NCI-H446 (cell line): ENCODE measurements at regions not wholly inside any gene's neighbourhood (a gene's known extent, or its start where the extent isn't known, plus 50 kb on each side); places are given as distances from the start of the nearest gene placed in this dataset.
"Not testable (repeated sequence)": the region's sequence is repeated elsewhere in the genome, so short reads cannot be mapped to it uniquely, and the experiment has no call there.

Experiments used
- DNase-seq, 2 experiments: peaks; one replicate each; lab custom pipeline; 2025; lab: John Stamatoyannopoulos, UW

DNA sequence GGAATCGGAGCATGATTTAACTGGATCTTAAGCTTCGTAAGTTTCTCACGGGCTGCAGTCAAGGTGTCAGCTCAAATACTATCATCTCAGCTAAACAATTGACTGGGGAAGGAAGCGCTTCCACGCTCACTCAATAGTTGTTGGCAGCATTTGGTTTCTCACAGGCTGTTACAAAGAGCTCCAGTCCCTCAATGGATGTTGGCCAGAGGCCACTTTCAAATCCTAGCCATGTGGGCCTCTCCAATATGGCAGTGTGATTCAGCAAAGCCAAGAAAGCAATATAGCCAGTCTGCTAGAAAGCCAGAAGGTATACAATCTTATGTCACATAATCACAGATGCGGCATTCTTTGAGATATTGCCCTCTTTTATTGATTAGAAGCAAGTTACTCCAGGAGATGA is 98.3 kb upstream of the PHACTR1 start:
- DNase-seq, result peak; percentile 30 to 89

DNA sequence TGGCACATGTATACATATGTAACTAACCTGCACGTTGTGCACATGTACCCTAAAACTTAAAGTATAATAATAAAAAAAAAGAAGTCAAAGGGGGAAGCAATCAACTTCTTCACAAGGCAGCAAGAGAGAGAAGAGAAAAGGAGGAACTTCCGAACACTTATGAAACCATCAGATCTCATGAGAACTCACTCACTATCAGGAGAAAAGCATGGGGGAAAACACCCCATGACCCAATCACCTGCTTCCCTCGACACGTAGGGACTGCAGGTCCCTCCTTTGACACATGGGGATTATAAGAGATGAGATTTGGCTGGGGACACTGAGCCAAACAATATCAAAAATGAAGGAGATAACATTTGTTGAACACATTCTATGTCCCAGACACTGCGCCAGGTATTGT is 94.8 kb upstream of the PHACTR1 start:
- DNase-seq, result no peak

DNA sequence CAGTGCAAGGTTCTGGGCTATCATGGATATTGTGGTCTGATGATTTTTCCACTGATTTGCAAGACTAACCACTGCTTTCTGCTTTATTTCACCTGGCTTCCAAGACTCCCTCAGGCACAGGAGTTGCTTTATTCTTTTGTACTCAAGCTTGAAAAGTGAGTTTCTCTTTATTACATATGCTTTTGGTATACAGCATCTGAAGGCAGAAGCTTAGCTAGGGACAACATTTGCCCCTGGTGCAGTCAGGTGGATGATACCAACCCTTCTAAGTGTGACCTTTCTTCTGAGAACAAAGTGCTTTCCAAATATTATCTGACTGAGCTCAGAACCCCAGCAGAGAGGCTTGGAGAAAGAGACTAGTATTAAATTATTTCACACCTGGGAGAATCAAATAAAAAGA is 94.0 kb upstream of the PHACTR1 start:
- no peak for DNase-seq

DNA sequence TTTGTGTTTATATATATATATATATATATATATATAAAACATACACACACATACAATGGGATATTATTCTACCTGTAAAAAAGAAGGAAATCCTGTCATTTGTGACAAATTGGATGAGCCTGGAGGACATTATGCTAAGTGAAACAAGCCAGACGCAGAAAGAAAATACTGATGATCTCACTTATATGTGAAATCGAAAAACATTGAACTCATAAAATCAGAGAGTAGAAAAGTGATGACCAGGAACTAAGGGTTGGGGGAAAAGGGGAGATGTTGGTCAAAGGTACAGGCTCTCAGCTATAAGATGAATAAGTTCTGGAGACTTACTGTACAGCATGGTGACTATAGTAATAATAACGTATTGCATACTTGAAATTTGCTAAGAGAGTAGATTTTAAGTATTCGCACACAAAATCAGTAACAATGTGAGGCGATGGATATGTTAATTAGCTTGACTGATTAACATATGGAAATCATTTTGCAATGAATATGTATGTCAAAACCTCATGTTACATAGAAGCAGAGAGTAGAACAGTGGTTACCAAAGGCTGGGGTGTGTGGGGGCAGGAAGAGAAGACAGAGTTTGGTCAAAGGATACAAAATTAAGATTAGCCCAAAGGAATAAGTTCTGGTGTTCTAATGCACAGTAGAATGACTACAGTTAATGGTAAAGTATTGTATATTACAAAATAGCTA is 92.3 kb upstream of the PHACTR1 start:
- no peak for DNase-seq

DNA sequence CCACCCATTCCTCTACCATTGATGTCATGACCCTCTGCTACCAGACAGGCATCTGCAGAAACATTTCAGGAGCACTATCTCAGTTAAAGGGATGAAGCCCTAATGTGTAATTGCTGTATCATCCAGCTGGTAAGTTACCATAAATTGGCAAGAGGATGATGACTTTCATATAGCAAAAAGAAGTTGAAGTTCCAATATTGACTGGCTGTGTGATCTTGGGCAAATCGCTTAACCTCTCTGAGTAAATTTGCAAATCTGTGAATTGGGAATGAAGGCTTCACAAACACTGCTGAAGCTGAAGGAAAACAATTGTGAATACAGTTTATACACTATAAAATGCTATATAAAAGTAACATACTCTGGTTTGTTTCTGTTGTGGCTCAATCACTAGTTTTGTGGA is 89.5 kb upstream of the PHACTR1 start:
- DNase-seq, result no peak

DNA sequence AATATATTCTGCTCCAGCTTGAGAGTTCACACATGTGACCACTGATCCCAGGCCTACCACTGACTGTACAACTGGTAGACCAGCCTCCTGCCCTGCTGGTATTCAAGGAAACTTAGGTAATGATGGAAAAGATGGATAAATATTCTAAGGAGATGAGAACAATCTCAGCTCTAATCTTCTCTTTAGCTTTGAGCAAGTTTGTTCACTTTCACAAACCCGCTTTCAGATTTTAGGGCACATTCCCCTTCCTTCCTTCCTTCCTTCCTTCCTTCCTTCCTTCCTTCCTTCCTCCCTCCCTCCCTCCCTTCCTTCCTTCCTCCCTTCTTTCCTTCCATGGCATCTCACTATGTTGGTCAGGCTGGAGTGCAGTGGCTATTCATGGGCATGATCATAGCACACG is 88.2 kb upstream of the PHACTR1 start:
- no peak for DNase-seq

DNA sequence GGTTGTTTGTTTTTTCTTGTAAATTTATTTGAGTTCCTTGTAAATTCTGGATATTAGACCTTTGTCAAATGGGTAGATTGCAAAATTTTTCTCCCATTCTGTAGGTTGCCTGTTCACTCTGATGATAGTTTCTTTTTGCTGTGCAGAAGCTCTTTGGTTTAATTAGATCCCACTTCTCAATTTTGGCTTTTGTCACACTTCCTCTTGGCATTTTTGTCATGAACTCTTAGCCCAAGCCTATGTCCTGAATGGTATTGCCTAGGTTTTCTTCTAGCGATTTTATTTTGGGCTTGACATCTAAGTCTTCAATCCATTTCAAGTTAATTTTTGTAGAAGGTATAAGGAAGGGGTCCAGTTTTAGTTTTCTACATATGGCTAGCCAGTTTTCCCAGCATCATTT is 82.8 kb upstream of the PHACTR1 start:
- DNase-seq, result not testable (repeated sequence)

DNA sequence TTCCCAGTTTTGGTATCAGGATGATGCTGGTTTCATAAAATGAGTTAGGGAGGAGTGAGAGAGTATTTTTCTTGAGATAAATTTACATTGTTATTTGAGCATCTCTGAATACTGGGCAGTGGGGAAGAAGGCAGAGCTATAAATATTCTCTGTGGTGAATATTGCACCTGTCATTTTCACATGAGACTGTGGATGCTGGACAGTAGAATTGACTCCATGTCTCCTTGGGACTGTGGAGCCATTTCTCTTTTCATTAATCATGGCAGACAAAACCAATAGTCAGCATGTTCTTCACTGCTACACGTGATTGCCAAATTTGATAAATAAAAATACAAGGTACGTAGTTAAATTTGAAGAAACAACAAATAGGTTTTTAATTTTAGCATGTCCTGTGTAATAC is 81.2 kb upstream of the PHACTR1 start:
- no peak for DNase-seq

DNA sequence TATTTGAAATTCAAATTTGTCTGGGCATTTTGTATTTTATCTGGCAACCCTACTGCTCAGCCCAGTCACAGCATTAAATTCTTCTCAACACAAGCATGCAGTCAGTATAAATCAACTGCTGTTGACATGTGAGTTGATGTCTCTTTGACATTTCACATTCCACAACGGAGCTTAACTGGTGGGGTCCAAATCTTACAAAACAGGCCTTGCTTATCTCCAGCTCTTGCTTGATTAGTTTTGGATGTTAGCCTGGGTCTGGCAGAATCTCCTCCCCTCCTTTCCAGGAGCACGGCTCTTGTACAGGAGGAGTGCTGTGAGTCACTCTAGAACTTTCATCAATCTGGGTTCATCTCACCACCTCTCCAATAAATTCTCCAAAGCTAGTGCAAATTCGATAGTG is 80.8 kb upstream of the PHACTR1 start:
- DNase-seq, result no peak

DNA sequence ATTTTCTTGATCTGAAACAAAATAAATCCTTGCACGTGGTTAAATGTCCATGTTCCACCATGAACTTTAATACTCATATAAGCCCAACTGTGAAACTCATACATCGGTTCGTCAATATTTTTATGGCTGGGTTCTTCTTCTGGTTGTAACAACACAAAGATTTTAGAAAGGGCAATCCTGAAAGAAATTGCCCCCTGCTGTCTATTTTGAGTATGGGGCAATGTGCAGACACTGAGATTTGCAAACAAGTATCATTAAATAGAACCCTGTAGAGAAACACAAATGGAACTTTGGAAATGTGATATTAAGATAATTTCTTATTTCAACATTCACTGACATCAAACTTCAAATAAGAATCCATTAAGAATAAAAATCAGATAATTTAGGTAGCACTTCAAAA is 80.2 kb upstream of the PHACTR1 start:
- DNase-seq, result no peak

DNA sequence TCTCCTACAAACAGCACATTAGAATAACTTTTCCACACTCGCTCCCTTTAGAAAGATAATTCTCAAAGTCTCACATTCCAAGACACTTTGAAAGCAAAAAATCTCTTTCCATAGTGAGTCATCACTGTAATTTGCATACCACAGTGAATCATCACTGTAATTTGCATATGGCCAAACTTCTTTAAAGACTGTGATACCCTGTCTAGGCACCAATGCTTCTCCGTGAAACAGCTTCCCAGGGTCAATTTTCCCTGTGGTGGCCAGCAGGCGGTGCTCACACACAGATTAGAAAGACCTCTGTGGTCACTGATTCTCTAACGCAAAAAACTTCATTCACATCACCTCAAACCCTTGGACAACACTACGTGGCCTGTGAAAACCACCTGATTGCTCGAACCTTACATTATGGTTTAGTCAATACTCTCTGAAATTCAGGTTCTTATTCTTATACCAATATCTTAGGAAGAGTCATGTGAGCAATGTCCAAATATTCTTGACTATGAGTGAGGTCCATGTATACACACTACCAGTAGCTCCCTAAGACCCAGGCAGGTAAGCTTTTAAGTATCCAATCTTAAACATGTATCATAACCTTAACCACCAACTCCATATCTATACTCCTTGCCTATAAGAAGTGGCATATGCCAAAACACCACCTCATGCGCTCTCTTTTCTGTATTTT is 78.5 kb upstream of the PHACTR1 start:
- DNase-seq, result peak; percentile 15 to 65

DNA sequence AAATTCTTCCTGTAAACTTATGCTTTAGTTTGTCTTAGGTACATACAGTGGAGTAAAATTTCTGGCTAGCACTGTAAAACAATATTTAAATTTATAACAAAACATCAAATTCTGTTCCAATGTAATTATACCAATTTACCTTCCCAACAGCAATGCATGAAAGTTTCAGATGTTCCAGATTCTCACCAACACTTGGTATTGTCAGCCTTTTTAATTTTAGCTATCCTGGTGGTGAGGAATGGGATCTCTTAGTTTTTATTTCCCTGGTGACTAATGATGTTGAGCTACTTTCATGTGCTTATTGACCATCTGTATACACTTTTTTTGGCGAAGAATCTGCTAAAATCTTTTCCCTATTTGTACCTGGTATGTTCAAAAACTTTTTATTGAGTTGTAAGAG is 76.1 kb upstream of the PHACTR1 start:
- no peak for DNase-seq

DNA sequence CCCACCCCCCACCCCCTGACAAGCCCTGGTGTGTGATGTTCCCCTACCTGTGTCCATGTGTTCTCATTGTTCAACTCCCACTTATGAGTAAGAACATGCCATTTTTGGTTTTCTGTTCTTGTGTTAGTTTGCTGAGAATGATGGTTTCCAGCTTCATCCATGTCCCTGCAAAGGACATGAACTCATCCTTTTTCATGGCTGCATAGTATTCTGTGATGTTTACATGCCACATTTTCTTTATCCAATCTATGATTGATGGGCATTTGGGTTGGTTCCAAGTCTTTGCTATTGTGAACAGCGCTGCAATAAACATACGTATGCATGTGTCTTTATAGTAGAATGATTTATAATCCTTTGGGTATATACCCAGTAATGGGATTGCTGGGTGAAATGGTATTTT is 74.8 kb upstream of the PHACTR1 start:
- DNase-seq, result not testable (repeated sequence)

DNA sequence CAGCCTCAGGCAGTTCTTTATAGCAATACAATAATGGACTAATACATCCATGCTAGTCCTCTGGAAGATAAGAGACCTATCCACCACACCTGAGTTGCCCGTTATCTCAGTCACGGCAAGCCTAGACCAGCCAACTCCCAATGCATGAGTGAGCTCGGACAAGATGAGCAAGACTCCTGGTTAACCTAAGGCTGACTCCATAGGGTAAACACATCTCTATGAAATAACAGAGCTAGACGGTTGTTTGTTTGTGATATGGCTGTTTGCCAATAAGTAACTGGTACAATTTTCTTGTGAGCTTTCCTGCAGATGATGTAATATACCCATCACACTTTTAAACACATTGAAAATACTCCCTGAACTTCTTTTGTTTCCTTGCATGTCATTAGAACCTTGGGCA is 70.6 kb upstream of the PHACTR1 start:
- DNase-seq, result no peak

DNA sequence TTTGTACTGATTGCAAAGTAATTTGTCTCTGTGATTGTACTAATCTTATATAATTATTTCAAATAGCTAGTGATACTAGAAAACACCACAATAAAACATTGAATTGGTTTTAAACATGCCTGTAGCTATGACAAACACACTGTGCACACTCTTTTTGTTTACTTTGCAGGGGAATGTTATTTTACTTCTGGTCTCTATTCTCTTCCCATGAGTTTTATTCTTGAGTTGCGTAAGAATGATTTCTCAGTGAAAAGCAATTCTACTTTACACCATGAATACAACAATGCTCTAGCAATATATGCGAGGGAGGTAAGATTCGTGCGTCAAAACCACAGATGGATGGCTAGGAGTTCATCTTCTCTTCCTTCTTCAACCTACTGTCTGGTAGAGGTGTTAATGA is 68.4 kb upstream of the PHACTR1 start:
- DNase-seq, result no peak

DNA sequence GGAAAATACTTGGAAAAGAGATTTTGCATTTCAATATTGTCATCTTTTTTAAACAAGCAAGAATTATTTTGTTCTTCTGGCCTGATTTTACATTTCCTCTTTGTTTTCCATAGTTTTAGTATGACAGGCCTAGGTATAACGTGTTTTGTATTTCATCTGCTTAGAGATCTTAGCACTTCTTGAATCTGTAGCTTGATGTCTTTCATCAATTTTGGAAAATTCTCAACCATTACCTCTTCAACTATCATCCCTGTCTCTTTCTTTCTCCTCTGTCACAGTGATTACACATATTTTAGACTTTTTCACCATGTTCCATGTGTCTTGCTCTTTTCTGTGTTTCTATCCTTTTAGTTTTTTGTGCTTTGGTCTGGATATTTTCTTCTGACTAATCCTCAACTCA is 67.2 kb upstream of the PHACTR1 start:
- no peak for DNase-seq

DNA sequence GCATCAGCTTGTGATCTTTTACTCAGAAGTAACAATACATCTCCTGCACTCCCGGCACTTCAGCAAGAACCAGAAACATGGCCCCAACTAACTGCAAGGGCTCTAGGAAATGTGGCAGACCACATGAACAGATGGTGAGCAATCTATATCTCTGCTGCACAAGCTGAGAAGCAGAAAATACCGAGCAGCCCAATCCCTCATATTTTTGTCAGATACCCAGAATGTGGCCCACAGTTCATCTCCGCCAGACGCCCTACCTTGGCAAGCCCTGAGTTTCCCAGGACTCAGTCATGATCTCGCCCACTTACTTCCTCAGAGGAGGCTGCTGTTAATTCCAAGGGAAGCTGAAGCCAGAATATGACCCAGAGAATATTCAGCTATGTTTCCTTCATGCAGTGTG is 63.1 kb upstream of the PHACTR1 start:
- DNase-seq, result peak in 1 of 2 experiments; percentile 36

DNA sequence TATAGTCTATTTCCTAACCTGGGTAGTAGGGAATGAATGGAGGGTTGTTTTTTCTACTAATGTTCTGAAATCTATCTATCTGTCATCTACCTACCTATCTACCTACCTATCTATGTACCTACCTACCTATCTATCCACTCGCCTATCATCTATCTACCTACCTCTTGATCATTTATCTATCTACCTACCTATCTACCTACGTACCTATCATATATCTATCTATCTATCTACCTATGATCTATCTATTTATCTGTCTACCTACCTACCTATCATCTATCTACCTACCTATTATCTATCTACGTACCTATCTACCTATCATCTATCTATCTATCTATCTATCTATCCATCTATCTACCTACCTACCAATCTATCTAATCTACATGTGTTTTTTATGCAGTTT is 62.5 kb upstream of the PHACTR1 start:
- DNase-seq, result no peak

DNA sequence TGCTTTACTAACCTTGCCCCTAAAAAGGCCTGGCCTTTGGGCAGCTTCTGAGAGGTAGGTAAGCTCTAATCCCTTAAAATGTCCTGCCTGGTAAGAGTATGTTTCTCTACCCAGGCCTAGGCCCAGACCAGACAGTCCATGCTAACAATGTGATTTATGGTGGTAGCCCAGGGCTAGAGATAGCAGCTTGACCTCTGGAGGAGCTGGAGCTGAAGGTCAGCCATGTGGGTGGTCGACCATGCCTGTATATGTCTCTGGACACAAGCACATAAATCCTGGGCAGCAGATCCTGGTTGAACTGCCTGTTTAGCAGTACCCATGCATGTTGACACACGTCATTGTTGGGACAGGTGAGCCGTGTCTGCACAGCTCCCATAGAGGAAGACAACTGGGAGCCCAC is 62.1 kb upstream of the PHACTR1 start:
- DNase-seq, result no peak

DNA sequence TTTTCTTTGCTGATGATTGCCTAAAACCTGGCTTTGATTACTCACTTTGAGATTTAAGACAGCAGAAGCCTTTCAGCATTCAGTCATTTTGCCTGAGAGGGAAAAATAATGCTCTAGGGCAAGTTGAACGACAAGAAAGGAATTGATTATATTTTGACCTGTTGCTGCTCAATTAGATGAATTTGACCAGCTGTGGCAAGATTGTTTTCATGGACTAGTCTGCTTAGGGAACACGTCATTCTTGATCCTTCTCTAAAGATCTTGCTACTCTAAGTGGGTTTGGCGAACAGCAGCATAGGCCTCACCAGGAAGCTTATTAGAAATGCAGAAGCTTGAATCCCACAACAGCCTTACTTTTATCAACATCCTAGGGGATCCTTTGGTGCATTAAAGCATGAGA is 59.7 kb upstream of the PHACTR1 start:
- no peak for DNase-seq

DNA sequence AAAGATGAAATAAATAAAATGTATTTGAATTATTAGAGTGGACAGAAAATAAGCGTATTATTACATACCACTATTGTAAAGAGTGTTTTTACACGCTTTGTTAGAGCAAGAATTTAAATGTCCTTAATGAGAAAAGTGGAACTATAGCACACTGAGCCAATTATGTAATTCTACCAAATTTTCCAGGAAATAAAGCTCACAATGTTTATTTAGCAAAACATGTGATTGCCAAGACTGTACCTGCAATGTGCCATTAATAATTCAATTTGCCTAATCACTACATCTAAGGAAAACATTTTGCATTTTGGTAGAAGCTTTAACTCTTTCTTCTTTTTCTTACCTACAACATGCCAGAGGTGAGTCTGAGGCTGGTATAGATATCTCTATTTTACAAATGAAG is 58.7 kb upstream of the PHACTR1 start:
- DNase-seq, result no peak

DNA sequence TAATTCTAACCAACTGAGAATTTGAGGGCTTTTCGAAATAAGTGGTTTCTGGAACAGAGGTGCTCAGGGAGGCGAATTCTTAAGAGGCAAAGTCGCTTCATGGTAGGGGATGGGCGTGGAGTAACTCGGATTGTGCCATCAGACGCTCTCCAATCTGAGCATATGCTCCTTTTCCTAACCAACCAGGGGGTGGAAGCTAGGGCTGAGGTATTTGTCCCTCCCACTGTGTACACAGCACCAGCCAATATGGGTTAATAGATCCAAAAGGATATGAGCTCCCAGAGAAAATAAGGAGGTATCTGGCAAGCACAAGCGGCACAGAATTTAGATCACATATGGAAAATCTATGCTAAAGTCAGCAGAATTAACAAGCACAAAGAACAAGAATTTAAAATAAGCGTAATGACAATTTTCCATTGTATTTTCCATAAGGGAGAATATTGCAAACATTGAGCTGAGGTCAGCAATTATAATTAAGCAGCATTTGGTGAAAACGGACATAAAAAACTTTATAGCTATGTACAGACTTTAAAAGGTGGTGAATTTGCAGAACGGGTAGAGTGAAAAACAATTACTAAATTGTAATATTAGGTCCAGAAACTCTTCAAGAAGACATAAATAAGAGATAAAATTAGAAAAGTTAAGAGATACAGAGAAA is 55.0 kb upstream of the PHACTR1 start:
- peak in 1 of 2 experiments; percentile 14 for DNase-seq
